ENCODE measurements at regions not wholly inside any gene's neighbourhood (a gene's known extent, or its start where the extent isn't known, plus 50 kb on each side); places are given as distances from the start of the nearest gene placed in this dataset.

DNA sequence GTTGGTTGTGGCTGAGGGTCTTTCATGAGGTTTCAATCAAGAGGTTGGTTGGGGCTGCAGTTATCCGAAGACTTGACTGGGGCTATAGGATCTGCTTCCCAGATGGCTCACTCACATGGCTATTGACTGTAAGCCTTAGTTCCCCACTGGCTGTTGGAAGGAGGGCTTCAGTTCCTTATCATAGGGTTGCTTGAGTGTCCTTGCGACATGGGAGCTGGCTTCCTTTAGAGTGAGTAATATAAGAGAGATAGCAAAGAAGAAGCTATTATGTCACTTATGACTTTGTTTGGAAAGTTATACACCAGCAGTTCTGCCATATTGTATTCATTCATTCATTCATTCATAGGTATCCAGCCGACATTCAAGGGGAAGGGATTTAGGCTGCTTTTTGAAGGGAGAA is 121.4 kb upstream of the WSCD1 start:
- TF ChIP-seq CTCF (IDR thresholded peaks at IDR 0.05; ENCODE audit: low read depth, low read length, missing control alignments), result no peak
- H3K4me3 ChIP-seq (ENCODE audit: low read depth, low read length), result no peak overlapping the region
- no peak for DNase-seq (ENCODE audit: low read depth)

GRCh38 chr17:5950878-5951277 is 119.3 kb upstream of the WSCD1 start:
- no peak for TF ChIP-seq CTCF (IDR thresholded peaks at IDR 0.05; ENCODE audit: low read depth, low read length, missing control alignments)
- H3K4me3 ChIP-seq (ENCODE audit: low read depth, low read length), result no peak overlapping the region
- no peak for DNase-seq (ENCODE audit: low read depth)

DNA sequence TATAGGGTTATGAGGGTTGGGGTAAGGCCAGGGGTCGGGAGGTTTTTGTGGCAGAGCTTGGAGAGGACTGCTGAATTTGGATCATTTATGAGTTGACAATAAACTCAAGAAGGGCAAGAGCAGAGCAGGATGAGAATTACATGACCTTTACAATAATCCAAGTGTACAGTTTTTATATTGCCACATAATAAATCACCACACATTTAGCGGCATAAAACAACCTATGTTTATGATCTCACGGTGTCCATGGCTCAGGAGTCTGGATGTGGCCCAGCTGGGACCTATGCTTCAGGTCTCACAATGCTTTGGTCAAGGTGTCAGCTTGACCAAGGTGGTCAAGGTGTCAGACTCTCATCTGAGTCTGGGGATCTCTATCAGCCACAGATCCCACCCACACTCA is 118.3 kb upstream of the WSCD1 start:
- DNase-seq (ENCODE audit: low read depth), result no peak
- H3K4me3 ChIP-seq (ENCODE audit: low read depth, low read length), result no peak overlapping the region
- TF ChIP-seq CTCF (IDR thresholded peaks at IDR 0.05; ENCODE audit: low read depth, low read length, missing control alignments), result no peak

DNA sequence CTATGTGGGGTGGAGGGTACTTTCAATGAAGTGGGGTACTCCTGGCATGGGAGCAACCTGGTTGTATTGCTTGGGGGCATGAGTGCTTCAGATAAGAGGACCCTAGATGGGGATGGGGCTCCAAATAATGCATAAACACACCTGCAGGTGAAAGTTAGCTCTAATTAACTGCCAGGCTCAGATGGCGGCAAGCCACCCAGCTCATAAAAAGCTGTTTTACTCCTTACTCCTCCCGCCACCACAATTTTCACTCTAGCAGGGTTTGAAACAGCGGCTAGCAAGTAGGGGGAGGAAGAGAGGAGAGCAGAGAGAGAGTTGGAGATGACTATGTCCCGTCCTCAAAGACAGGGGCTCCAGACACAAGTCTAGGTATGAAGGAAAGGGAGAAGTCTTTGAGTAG is 117.7 kb upstream of the WSCD1 start:
- H3K4me3 ChIP-seq (ENCODE audit: low read depth, low read length), result no peak overlapping the region
- DNase-seq (ENCODE audit: low read depth), result no peak
- TF ChIP-seq CTCF (IDR thresholded peaks at IDR 0.05; ENCODE audit: low read depth, low read length, missing control alignments), result no peak

DNA sequence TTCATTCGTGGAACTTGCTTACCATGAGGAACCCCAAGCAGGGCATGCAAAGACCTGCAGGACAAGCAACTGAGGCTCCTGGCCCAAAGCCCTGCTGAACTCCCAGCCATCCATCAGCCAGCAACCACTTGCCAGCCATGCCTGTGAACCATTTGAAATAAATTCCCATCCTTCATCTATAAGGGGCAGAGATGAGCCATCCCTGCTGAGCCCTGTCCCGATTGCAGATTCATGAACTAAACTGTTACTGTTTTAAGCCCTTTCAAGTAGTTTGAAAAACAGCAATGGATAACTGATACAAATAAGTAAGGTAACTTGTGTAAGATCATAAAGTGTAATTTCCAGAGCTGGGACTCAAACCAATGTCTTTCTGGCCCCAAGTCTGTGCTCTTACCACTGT is 114.4 kb upstream of the WSCD1 start:
- no peak for TF ChIP-seq CTCF (IDR thresholded peaks at IDR 0.05; ENCODE audit: low read depth, low read length, missing control alignments)
- no peak overlapping the region for H3K4me3 ChIP-seq (ENCODE audit: low read depth, low read length)

GRCh38 chr17:5958850-5959249 is 111.3 kb upstream of the WSCD1 start:
- no peak for TF ChIP-seq CTCF (IDR thresholded peaks at IDR 0.05; ENCODE audit: low read depth, low read length, missing control alignments)
- H3K4me3 ChIP-seq (ENCODE audit: low read depth, low read length), result no peak overlapping the region
- no peak for DNase-seq (ENCODE audit: low read depth)

More for the DNA sequence above, 114.4 kb upstream of the WSCD1 start:
- no peak for DNase-seq (ENCODE audit: low read depth)

GRCh38 chr17:5962371-5962770 is 107.8 kb upstream of the WSCD1 start:
- no peak for TF ChIP-seq CTCF (IDR thresholded peaks at IDR 0.05; ENCODE audit: low read depth, low read length, missing control alignments)
- DNase-seq (ENCODE audit: low read depth), result no peak
- no peak overlapping the region for H3K4me3 ChIP-seq (ENCODE audit: low read depth, low read length)
